HCT116 (cell line): ENCODE measurements at regions not wholly inside any gene's neighbourhood (a gene's known extent, or its start where the extent isn't known, plus 50 kb on each side); places are given as distances from the start of the nearest gene placed in this dataset.
"Not testable (repeated sequence)": the region's sequence is repeated elsewhere in the genome, so short reads cannot be mapped to it uniquely, and the experiment has no call there.

Experiments
- ATAC-seq: fragments of 200-7000 bp; cut with Tn5 transposase; 2 replicates; pipeline ENCODE4 v1.9.1; 2020; ENCODE audit warnings: mild to moderate bottlenecking, moderate library complexity
- BruUV-seq: library from RNA; stranded (reverse); fragments of 400-500 nt; replicated peaks from 2 replicates; lab custom pipeline; 2021; lab: Mats Ljungman, UMichigan
- CTCF ChIA-PET: fragments of 300-600 bp; sonication (Branson Sonifier 250); formaldehyde crosslinking; loops from one replicate; lab custom pipeline; 2021; ENCODE audit warnings: antibody characterized with exemption; lab: Charles Lee
- POLR2A ChIA-PET: fragments of 300-600, 350-600 bp; sonication (Branson Sonifier 250); formaldehyde crosslinking; loops from one replicate; lab custom pipeline; 2021; ENCODE audit warnings: antibody characterized with exemption; lab: Charles Lee
- RAD21 ChIA-PET, 2 experiments: fragments of 300-600 bp; sonication (Branson Sonifier 250); formaldehyde crosslinking; loops; one replicate each; lab custom pipeline; 2023; ENCODE audit warnings: low total read pairs in 2 of 2; ENCODE audit not compliant: uncharacterized antibody in 2 of 2, unreplicated experiment in 2 of 2, low non-redundant PET in 1 of 2; lab: Charles Lee
- DNase-seq: peaks from one replicate; pipeline ENCODE4 v3.0.0-alpha.2; 2010; ENCODE audit warnings: low read depth, low spot score
- H2AFZ ChIP-seq: fragments of 200-600 bp; shearing (Covaris generic), sonication (generic); 2 replicates; pipeline ENCODE4 v1.6.1; 2017; ENCODE audit warnings: low read depth, mixed run types, mixed read lengths, antibody characterized with exemption, low read length; ENCODE audit not compliant: poor library complexity, severe bottlenecking
- H3K27ac ChIP-seq: 2 replicates; pipeline ENCODE4 v1.5.1; 2012; ENCODE audit warnings: low read depth, low read length
- H3K27me3 ChIP-seq: fragments of 200-600 bp; sonication (generic); 2 replicates; pipeline ENCODE4 v1.6.1; 2016; ENCODE audit warnings: mixed run types, low read length, mixed read lengths; ENCODE audit not compliant: insufficient read depth
- H3K36me3 ChIP-seq, 2 experiments: fragments of 200-500 bp in 1 of 2; fragments of 200-600 bp in 1 of 2; sonication (Bioruptor generic) in 1 of 2; sonication (generic) in 1 of 2; 2 replicates each; pipeline versions ENCODE4 v1.5.1 to v1.6.1; 2014 to 2016; ENCODE audit warnings: low read length in 2 of 2, inconsistent platforms in 1 of 2, mixed read lengths in 1 of 2, mixed run types in 1 of 2; ENCODE audit not compliant: insufficient read depth in 2 of 2, control insufficient read depth in 1 of 2
- H3K4me1 ChIP-seq, 2 experiments: fragments of 200-600 bp in 1 of 2; sonication (generic) in 1 of 2; 2 replicates each; pipeline versions ENCODE4 v1.5.1 to v1.6.1; 2012 to 2017; ENCODE audit warnings: low read length in 2 of 2, inconsistent platforms in 1 of 2, mild to moderate bottlenecking in 1 of 2, mixed read lengths in 1 of 2, mixed run types in 1 of 2, moderate library complexity in 1 of 2; ENCODE audit not compliant: insufficient read depth in 2 of 2, control insufficient read depth in 1 of 2
- H3K4me2 ChIP-seq: fragments of 200-600 bp; sonication (generic); 2 replicates; pipeline ENCODE4 v1.6.1; 2017; ENCODE audit warnings: mixed run types, low read length, mixed read lengths
- H3K4me3 ChIP-seq, 2 experiments: fragments of 200-600 bp in 1 of 2; sonication (generic) in 1 of 2; replicated peaks in 1 of 2; 2 replicates each; pipeline ENCODE4 v1.5.1; 2011 to 2016; ENCODE audit warnings: low read length in 2 of 2, control low read depth in 1 of 2, low read depth in 1 of 2, mild to moderate bottlenecking in 1 of 2, mixed read lengths in 1 of 2, mixed run types in 1 of 2
- H3K79me2 ChIP-seq: fragments of 200-600 bp; sonication (generic); 2 replicates; pipeline ENCODE4 v1.6.1; 2017; ENCODE audit warnings: mild to moderate bottlenecking, mixed run types, low read length, moderate library complexity, mixed read lengths; ENCODE audit not compliant: insufficient read depth
- H3K9ac ChIP-seq: fragments of 200-600 bp; sonication (generic); 2 replicates; pipeline ENCODE4 v1.6.1; 2016; ENCODE audit warnings: low read length, mixed read lengths
- H3K9me2 ChIP-seq: fragments of 200-600 bp; sonication (generic), shearing (Covaris generic); 2 replicates; pipeline ENCODE4 v1.6.1; 2017; ENCODE audit warnings: mixed run types, mild to moderate bottlenecking, moderate library complexity; ENCODE audit not compliant: insufficient read depth
- H3K9me3 ChIP-seq, 2 experiments: fragments of 200-500 bp in 1 of 2; fragments of 200-600 bp in 1 of 2; sonication (Bioruptor generic) in 1 of 2; sonication (generic) in 1 of 2; 2 replicates each; pipeline ENCODE4 v1.6.1; 2014 to 2017; ENCODE audit warnings: low read length in 2 of 2, mixed read lengths in 2 of 2, inconsistent platforms in 1 of 2, low read depth in 1 of 2, mild to moderate bottlenecking in 1 of 2, mixed run types in 1 of 2, moderate library complexity in 1 of 2; ENCODE audit not compliant: control insufficient read depth in 1 of 2, insufficient read depth in 1 of 2
- H4K20me1 ChIP-seq: fragments of 200-600 bp; sonication (generic), shearing (Covaris generic); 2 replicates; pipeline ENCODE4 v1.6.1; 2017; ENCODE audit warnings: mixed run types, mild to moderate bottlenecking, moderate library complexity; ENCODE audit not compliant: insufficient read depth
- CBX3 ChIP-seq: IDR thresholded peaks from 2 replicates; pipeline ENCODE4 v1.6.1; 2012; ENCODE audit warnings: low read depth
- ELF1 ChIP-seq: IDR thresholded peaks from 2 replicates; pipeline ENCODE4 v1.6.1; 2012; ENCODE audit warnings: low read depth, borderline replicate concordance
- EZH2 ChIP-seq: fragments of 200-600 bp; sonication (generic); IDR thresholded peaks from 2 replicates; pipeline ENCODE4 v1.6.1; 2017; ENCODE audit warnings: antibody characterized with exemption, mixed run types
- POLR2A ChIP-seq: IDR thresholded peaks from 2 replicates; pipeline ENCODE4 v1.7.0; 2011; ENCODE audit warnings: borderline replicate concordance; ENCODE audit not compliant: insufficient read depth, insufficient read length; ENCODE audit errors: extremely low read depth
- SP1 ChIP-seq: IDR thresholded peaks from 2 replicates; pipeline ENCODE4 v1.6.1; 2012; ENCODE audit warnings: low read depth
- intact Hi-C: fragments of 100-400 bp; cut with micrococcal nuclease; formaldehyde crosslinking; loops from 2 replicates; pipeline ENCODE4 v1.10.0; 2022

GRCh38 chr6:166849749-166850183 is 106.6 kb downstream of the RNASET2 start:
- BruUV-seq = no TSS peak
- ChIA-PET POLR2A (no interaction called here), RAD21 (no interaction called here)
- H3K27ac ChIP-seq = no peak overlapping the region
- no peaks in the 10 kb centered on the region for H3K9me2 ChIP-seq
- H3K9me3 ChIP-seq = no peaks in the 10 kb centered on the region
- no peaks in the 10 kb centered on the region for H4K20me1 ChIP-seq
- DNase-seq = no peak
- peaks cover 4% of the 10 kb centered on the region; the same call in 1 of the 2 replicates for H3K27me3 ChIP-seq
- no peak overlapping the region for H3K9ac ChIP-seq
- H3K4me1 ChIP-seq = no peaks in the 10 kb centered on the region
- H2AFZ ChIP-seq = no peak overlapping the region
- no peak overlapping the region for H3K4me2 ChIP-seq
- no peak overlapping the region for H3K4me3 ChIP-seq
- TF ChIP-seq ELF1 = no peak
- TF ChIP-seq, all 23 proteins: peak for 0
- intact Hi-C loops = no loop called here
- Histone ChIP-seq H3K36me3 (no peaks in the 10 kb centered on the region), H3K79me2 (no peaks in the 10 kb centered on the region)
- CTCF ChIA-PET = no interaction called here
- ATAC-seq = no peak

- ChIA-PET POLR2A (no interaction called here), CTCF (no interaction called here), RAD21 (no interaction called here)
- Histone ChIP-seq H3K4me1 (no peaks in the 10 kb centered on the region), H3K4me2 (no peak overlapping the region), H3K27me3 (peaks cover 5% of the 10 kb centered on the region; the same call in 1 of the 2 replicates), H3K79me2 (no peaks in the 10 kb centered on the region), H3K9ac (no peak overlapping the region), H2AFZ (no peak overlapping the region), H3K4me3 (no peak overlapping the region), H3K9me2 (no peaks in the 10 kb centered on the region), H3K36me3 (no peaks in the 10 kb centered on the region), H3K9me3 (no peaks in the 10 kb centered on the region)
- BruUV-seq = no TSS peak
- DNase-seq (no peak), ATAC-seq (no peak)
- intact Hi-C loops = no loop called here
- TF ChIP-seq SP1 (no peak), POLR2A (no peak), CBX3 (no peak), ELF1 (no peak), EZH2 (no peak)
- TF ChIP-seq, all 23 proteins: peak for 0
- no peaks in the 10 kb centered on the region for H4K20me1 ChIP-seq
- H3K27ac ChIP-seq = no peak overlapping the region
Observed at GRCh38 chr6:166848979-166849748, 107.2 kb downstream of the RNASET2 start.

- CTCF ChIA-PET = not testable (repeated sequence)
Observed at GRCh38 chr6:166846446-166847142, 109.8 kb downstream of the RNASET2 start.

More at GRCh38 chr6:166846446-166847142, 109.8 kb downstream of the RNASET2 start:
- RAD21 ChIA-PET, H3K79me2 ChIP-seq, POLR2A ChIA-PET, H3K9me3 ChIP-seq, H3K9me2 ChIP-seq, H3K36me3 ChIP-seq, ATAC-seq, H4K20me1 ChIP-seq, H3K27me3 ChIP-seq, H3K4me3 ChIP-seq, H3K9ac ChIP-seq, H2AFZ ChIP-seq, DNase-seq, BruUV-seq, H3K4me2 ChIP-seq, H3K27ac ChIP-seq, intact Hi-C loops, H3K4me1 ChIP-seq: not testable (repeated sequence)
